ENCODE measurements at regions not wholly inside any gene's neighbourhood (a gene's known extent, or its start where the extent isn't known, plus 50 kb on each side); places are given as distances from the start of the nearest gene placed in this dataset.

DNA sequence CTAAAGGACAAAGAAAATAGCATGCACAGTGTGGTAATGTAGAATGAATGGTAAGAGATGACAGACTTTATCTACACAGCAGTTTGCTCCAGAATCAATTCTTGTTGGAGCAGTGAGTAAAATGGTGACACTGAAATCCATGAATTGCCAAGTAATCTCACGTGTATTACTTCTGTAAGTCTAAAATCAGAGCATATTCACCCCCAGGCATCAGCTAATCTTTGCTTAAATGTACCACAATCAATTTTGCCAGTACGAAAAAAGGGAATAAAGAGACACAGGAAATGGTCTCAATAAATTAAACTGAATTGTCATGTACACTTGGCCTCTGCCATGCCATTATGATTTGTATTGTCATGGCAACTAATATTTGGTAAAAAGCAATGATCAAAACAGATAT lies 294.2 kb downstream of the PCDH17 start:
- 61 to 63% methylated on average over 2 of the region's 2 CpGs for WGBS, 2 donors
- TF ChIP-seq, protein P1, sequence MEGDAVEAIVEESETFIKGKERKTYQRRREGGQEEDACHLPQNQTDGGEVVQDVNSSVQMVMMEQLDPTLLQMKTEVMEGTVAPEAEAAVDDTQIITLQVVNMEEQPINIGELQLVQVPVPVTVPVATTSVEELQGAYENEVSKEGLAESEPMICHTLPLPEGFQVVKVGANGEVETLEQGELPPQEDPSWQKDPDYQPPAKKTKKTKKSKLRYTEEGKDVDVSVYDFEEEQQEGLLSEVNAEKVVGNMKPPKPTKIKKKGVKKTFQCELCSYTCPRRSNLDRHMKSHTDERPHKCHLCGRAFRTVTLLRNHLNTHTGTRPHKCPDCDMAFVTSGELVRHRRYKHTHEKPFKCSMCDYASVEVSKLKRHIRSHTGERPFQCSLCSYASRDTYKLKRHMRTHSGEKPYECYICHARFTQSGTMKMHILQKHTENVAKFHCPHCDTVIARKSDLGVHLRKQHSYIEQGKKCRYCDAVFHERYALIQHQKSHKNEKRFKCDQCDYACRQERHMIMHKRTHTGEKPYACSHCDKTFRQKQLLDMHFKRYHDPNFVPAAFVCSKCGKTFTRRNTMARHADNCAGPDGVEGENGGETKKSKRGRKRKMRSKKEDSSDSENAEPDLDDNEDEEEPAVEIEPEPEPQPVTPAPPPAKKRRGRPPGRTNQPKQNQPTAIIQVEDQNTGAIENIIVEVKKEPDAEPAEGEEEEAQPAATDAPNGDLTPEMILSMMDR (IDR thresholded peaks at IDR 0.05), result no peak
- TF ChIP-seq EP300 (IDR thresholded peaks at IDR 0.05) (no peak), POLR2A (IDR thresholded peaks at IDR 0.05) (no peak)
- Histone ChIP-seq H3K4me1 (no peaks in the 10 kb centered on the region), H3K27ac (no peak overlapping the region), H3K27me3 (no peaks in the 10 kb centered on the region), H3K9me3 (no peaks in the 10 kb centered on the region), H3K36me3 (no peaks in the 10 kb centered on the region), H3K4me3 (no peak overlapping the region)
- DNase-seq (ENCODE audit: low spot score in 2 of 2), result no peak

- no peaks in the 10 kb centered on the region for H3K9me3 ChIP-seq
- H3K27me3 ChIP-seq, result no peaks in the 10 kb centered on the region
- WGBS, 2 donors, result 64 to 88% methylated on average over 1 of the region's 1 CpG
- H3K4me1 ChIP-seq, result no peaks in the 10 kb centered on the region
- no peak for DNase-seq (ENCODE audit: low spot score in 2 of 2)
- H3K27ac ChIP-seq, result no peak overlapping the region
- no peaks in the 10 kb centered on the region for H3K36me3 ChIP-seq
- TF ChIP-seq, protein P1 (IDR thresholded peaks at IDR 0.05), result no peak
- no peak for TF ChIP-seq POLR2A (IDR thresholded peaks at IDR 0.05)
- TF ChIP-seq EP300 (IDR thresholded peaks at IDR 0.05), result no peak
- H3K4me3 ChIP-seq, result no peak overlapping the region
Measured at GRCh38 chr13:57932061-57932460, 300.5 kb downstream of the PCDH17 start.

DNA sequence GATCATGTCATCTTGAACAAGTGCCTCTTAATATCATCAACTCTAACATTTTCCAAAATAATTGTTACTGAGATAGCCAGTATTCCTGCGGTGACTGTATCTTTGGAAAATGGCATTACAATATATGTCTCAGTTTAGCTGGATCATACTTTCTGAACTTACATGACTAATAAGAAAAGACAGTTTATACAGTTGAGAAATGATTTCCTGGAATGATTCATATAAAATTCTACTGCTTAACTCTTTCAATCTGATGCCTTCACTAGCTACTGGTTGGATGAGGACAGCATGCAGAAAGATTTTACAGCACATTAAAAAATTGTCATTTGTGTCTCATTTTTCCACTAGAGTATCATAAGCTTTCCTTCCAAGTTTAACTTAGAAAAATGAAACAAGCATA lies 302.1 kb downstream of the PCDH17 start:
- TF ChIP-seq, protein P1 (IDR thresholded peaks at IDR 0.05), result no peak
- TF ChIP-seq POLR2A (IDR thresholded peaks at IDR 0.05) (no peak), EP300 (IDR thresholded peaks at IDR 0.05) (no peak)
- Histone ChIP-seq H3K4me1 (no peaks in the 10 kb centered on the region), H3K4me3 (no peak overlapping the region), H3K36me3 (no peaks in the 10 kb centered on the region), H3K27ac (no peak overlapping the region), H3K9me3 (no peaks in the 10 kb centered on the region), H3K27me3 (no peaks in the 10 kb centered on the region)
- 71 to 77% methylated on average over 1 of the region's 1 CpG for WGBS, 2 donors
- no peak for DNase-seq (ENCODE audit: low spot score in 2 of 2)

DNA sequence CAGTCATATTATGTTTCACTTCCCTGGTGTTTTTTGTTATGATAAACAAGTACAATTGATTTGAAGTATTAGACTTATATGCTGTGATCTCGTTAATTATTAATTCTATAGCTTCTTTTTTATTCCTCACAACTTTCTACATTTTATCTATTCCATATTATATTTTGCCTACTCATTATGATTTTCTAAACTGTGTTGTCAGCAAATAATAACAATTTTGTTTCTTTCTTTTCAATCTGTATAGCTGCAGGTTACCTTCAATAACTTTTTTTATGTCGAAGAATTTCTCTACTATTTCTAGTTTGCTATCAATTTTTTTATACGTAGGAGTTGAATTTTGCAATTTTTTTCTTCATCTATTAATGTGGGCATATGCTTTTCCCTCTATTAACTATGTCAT lies 304.4 kb downstream of the PCDH17 start:
- 75% methylated on average over 3 of the region's 3 CpGs for WGBS, 2 donors
- H3K4me3 ChIP-seq, result no peak overlapping the region
- H3K27ac ChIP-seq, result no peak overlapping the region
- no peaks in the 10 kb centered on the region for H3K4me1 ChIP-seq
- TF ChIP-seq, protein P1 (IDR thresholded peaks at IDR 0.05), result no peak
- TF ChIP-seq EP300 (IDR thresholded peaks at IDR 0.05) (no peak), POLR2A (IDR thresholded peaks at IDR 0.05) (no peak)
- H3K9me3 ChIP-seq, result no peaks in the 10 kb centered on the region
- no peaks in the 10 kb centered on the region for H3K36me3 ChIP-seq
- H3K27me3 ChIP-seq, result no peaks in the 10 kb centered on the region
- DNase-seq (ENCODE audit: low spot score in 2 of 2), result no peak

DNA sequence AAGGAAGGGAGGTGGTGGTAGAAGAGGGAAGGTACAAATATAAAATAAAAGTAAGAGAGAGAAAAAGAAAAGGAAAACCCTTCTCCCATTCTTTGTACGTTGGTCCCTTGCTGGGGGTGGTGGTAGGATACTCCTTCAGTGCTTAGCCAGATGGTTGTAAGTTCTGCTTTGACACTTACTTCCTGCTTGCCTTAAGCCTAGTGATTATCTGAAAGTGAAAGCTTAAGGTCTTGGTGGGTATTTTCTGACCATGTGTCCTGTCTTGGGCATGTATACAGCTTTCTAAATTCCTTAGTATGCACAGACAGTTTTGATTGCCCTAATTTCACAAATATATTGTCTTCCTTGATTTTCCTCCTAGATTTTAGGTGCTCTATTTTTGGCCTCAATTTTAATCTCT lies 314.8 kb downstream of the PCDH17 start:
- no peak for DNase-seq (ENCODE audit: low spot score in 2 of 2)
- WGBS, 2 donors, result 38 to 41% methylated on average over 1 of the region's 1 CpG
- Histone ChIP-seq H3K4me3 (no peak overlapping the region), H3K27me3 (no peaks in the 10 kb centered on the region), H3K4me1 (no peaks in the 10 kb centered on the region), H3K9me3 (peaks cover 0 to 15% (median 0%) of the 10 kb centered on the region in 4 donors), H3K36me3 (no peaks in the 10 kb centered on the region), H3K27ac (no peak overlapping the region)
- no peak for TF ChIP-seq EP300 (IDR thresholded peaks at IDR 0.05)
- TF ChIP-seq, protein P1 (IDR thresholded peaks at IDR 0.05), result no peak
- TF ChIP-seq POLR2A (IDR thresholded peaks at IDR 0.05), result no peak

Data from tibial nerve (tissue), 4 donors.